ENCODE measurements at regions not wholly inside any gene's neighbourhood (a gene's known extent, or its start where the extent isn't known, plus 50 kb on each side); places are given as distances from the start of the nearest gene placed in this dataset.

GRCh38 chr6:4693173-4693970 is 82.8 kb upstream of the CDYL start (continued):
- TF ChIP-seq TAF9B (IDR thresholded peaks at IDR 0.05; ENCODE audit: partially characterized antibody) (no peak), MEIS2 (IDR thresholded peaks at IDR 0.05; ENCODE audit: partially characterized antibody) (peak; percentile 51), SOX6 (IDR thresholded peaks at IDR 0.05) (peak; percentile 49; the same call in 1 of the 2 replicates), TRIM24 (IDR thresholded peaks at IDR 0.05) (no peak), ZNF384 (IDR thresholded peaks at IDR 0.05; ENCODE audit: low read depth, low read length) (0 out of 2 replicates have a peak, but pooled peaks have one; percentile 8), NR2C2 (CRISPR knock-in tag; IDR thresholded peaks at IDR 0.05) (no peak), NR2C2 (tag; IDR thresholded peaks at IDR 0.05) (no peak), ZFX (CRISPR knock-in tag; IDR thresholded peaks at IDR 0.05) (no peak), ZC3H8 (IDR thresholded peaks at IDR 0.05) (no peak)

DNA sequence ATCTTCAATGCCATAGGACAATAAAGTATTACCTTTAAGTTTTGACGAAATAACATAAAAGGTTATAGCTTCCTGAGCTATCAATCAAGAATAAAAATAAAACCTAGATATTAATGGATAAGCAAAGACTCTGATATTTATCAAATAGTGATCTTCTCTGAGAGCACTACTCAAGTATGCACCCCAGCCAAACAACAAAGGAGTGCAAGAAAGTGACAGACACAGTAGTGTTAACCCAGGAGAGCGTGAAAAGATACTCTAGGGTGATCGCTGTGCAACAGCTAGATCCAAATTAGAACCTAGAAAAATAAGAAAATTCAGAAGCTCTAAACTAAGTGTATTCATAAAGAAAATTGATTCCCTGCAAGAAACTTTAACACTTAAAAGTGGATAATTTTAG is 83.5 kb upstream of the CDYL start:
- in situ Hi-C loops (cut with MboI) = no loop called here
- WGBS (ENCODE audit: insufficient coverage, low coverage, missing lambda C conversion rate) = 37% methylated on average over 3 of the region's 3 CpGs
- H3K4me1 ChIP-seq (replicated peaks in 1 of 2; ENCODE audit: control insufficient read depth in 2 of 2, insufficient read depth in 2 of 2, low read length in 2 of 2) = peaks cover 0 to 5% of the 10 kb centered on the region in 2 experiments; a peak in 3 of 5 replicates
- DNase-seq (ENCODE audit: extremely low read depth in 1 of 4, low spot score in 3 of 4) = no peak
- no peaks in the 10 kb centered on the region; the same call in 1 of the 2 replicates for H3K9me3 ChIP-seq (replicated peaks; ENCODE audit: control insufficient read depth, insufficient read depth, low read depth, low read length)
- no peaks in the 10 kb centered on the region for H3K9me1 ChIP-seq (ENCODE audit: control insufficient read depth, insufficient read depth, low read length)
- ATAC-seq = no peak
- intact Hi-C loops (cut with micrococcal nuclease) = no loop called here
- POLR2A ChIA-PET = interaction anchor here (1.0 to 1.4 kb wide), 3 partner anchors 9 to 32 kb away, joined by 3 to 4 read pairs (median 3); no protein-coding TSS in a partner anchor
- CTCF ChIA-PET (ENCODE audit: low intra/inter-chr PET ratio) = no interaction called here
- H3K4me3 ChIP-seq = no peak overlapping the region
- H3K27ac ChIP-seq (ENCODE audit: extremely low read depth, low read depth, low read length) = no peak overlapping the region
- H2AFZ ChIP-seq (ENCODE audit: low read depth, low read length) = no peak overlapping the region
- H3K27me3 ChIP-seq (ENCODE audit: control insufficient read depth in 2 of 2, insufficient read depth in 2 of 2, low read length in 2 of 2) = no peaks in the 10 kb centered on the region
- FAIRE-seq = no peak
- H4K20me1 ChIP-seq (replicated peaks; ENCODE audit: control insufficient read depth, insufficient read depth, low read length) = no peaks in the 10 kb centered on the region
- TF ChIP-seq CREB5 (CRISPR knock-in tag; IDR thresholded peaks at IDR 0.05) (no peak), RBM25 (IDR thresholded peaks at IDR 0.05; ENCODE audit: low read depth, low read length, severe bottlenecking) (peak; percentile 57), SAFB2 (IDR thresholded peaks at IDR 0.05; ENCODE audit: borderline replicate concordance, low read depth, low read length, severe bottlenecking) (no peak), PURB (CRISPR knock-in tag; IDR thresholded peaks at IDR 0.05; ENCODE audit: low read depth) (no peak)
- TF ChIP-seq, protein P1, sequence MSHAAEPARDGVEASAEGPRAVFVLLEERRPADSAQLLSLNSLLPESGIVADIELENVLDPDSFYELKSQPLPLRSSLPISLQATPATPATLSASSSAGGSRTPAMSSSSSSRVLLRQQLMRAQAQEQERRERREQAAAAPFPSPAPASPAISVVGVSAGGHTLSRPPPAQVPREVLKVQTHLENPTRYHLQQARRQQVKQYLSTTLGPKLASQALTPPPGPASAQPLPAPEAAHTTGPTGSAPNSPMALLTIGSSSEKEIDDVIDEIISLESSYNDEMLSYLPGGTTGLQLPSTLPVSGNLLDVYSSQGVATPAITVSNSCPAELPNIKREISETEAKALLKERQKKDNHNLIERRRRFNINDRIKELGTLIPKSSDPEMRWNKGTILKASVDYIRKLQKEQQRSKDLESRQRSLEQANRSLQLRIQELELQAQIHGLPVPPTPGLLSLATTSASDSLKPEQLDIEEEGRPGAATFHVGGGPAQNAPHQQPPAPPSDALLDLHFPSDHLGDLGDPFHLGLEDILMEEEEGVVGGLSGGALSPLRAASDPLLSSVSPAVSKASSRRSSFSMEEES (CRISPR knock-in tag; IDR thresholded peaks at IDR 0.05) = no peak
- H3K9ac ChIP-seq (ENCODE audit: insufficient read depth in 1 of 2, low read depth in 2 of 2, low read length in 2 of 2) = no peak overlapping the region
- H3K79me2 ChIP-seq (ENCODE audit: control insufficient read depth, insufficient read depth, low read length) = no peaks in the 10 kb centered on the region
- no peaks in the 10 kb centered on the region for H3K36me3 ChIP-seq (ENCODE audit: control insufficient read depth, insufficient read depth, low read length)
- no peak overlapping the region for H3K4me2 ChIP-seq (ENCODE audit: insufficient read depth, low read length)
- no TSS peak for BruUV-seq (replicated peaks)

All from K562 (cell line).